Hematopoietic multipotent progenitor cell treated with erythropoietin and hydrocortisone succinate and interleukin-3 and kit ligand, for 8 days (in vitro differentiated cells): ENCODE measurements at regions not wholly inside any gene's neighbourhood (a gene's known extent, or its start where the extent isn't known, plus 50 kb on each side); places are given as distances from the start of the nearest gene placed in this dataset.

ENCODE experiments used
- DNase-seq: peaks from one replicate; pipeline ENCODE4 v3.0.0-alpha.2; 2015

GRCh38 chr6:78810698-78811097 is 56.7 kb upstream of the IRAK1BP1 start:
- DNase-seq, result no peak
